ENCODE measurements at regions not wholly inside any gene's neighbourhood (a gene's known extent, or its start where the extent isn't known, plus 50 kb on each side); places are given as distances from the start of the nearest gene placed in this dataset.

DNA sequence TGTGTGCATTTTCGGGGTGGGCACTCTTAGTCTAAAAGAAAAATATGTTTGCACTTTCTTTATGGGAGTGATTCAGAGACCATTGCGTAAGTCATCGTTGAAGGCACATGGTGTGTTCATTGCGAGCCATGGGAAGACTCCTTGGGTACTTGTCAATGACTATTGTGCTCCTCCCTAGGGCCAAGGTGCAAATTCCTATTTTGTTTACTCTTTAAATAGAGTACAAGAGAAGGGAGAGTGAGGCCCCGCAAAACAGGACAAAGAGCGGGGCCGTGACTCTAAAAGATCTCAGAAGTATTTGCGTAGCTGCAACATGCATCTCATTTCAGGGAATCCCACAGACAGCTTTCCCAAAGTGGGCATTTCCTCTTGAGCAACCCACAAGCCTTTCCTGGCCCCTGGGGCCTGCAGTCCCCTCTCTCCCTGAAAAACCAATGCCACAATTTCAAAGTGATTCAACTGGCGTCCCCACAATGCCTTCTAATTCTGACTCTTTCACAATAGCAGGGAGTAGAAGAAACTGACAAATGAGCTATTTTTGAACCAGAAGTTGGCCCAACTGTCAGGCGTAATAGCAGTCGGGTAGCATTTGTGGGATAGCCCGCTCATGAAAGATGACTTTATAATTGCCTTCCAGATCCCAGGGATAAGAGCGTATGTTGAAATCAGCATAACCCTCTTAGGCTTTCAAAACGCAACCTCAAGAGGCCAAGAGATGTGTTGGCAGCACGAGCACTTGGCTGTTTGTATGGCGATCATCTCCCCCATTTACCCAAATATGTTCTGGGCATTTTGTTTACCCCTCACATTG lies 277.9 kb upstream of the BMP2 start:
- TF ChIP-seq POLR2AphosphoS5 (IDR thresholded peaks at IDR 0.05; ENCODE audit: low read depth, low read length) (no peak), SIN3A (IDR thresholded peaks at IDR 0.05; ENCODE audit: borderline replicate concordance, insufficient read depth, low read length) (no peak), TAF1 (IDR thresholded peaks at IDR 0.05; ENCODE audit: borderline replicate concordance, insufficient read depth, low read length) (no peak), FOXP2 (optimal IDR thresholded peaks at IDR 0.05; ENCODE audit: borderline replicate concordance, extremely low read depth, extremely low read length, insufficient read depth) (no peak)
- TF ChIP-seq, protein P1, sequence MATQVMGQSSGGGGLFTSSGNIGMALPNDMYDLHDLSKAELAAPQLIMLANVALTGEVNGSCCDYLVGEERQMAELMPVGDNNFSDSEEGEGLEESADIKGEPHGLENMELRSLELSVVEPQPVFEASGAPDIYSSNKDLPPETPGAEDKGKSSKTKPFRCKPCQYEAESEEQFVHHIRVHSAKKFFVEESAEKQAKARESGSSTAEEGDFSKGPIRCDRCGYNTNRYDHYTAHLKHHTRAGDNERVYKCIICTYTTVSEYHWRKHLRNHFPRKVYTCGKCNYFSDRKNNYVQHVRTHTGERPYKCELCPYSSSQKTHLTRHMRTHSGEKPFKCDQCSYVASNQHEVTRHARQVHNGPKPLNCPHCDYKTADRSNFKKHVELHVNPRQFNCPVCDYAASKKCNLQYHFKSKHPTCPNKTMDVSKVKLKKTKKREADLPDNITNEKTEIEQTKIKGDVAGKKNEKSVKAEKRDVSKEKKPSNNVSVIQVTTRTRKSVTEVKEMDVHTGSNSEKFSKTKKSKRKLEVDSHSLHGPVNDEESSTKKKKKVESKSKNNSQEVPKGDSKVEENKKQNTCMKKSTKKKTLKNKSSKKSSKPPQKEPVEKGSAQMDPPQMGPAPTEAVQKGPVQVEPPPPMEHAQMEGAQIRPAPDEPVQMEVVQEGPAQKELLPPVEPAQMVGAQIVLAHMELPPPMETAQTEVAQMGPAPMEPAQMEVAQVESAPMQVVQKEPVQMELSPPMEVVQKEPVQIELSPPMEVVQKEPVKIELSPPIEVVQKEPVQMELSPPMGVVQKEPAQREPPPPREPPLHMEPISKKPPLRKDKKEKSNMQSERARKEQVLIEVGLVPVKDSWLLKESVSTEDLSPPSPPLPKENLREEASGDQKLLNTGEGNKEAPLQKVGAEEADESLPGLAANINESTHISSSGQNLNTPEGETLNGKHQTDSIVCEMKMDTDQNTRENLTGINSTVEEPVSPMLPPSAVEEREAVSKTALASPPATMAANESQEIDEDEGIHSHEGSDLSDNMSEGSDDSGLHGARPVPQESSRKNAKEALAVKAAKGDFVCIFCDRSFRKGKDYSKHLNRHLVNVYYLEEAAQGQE (IDR thresholded peaks at IDR 0.05; ENCODE audit: insufficient read depth in 1 of 2, low read depth in 2 of 2, low read length in 2 of 2) = no peak

DNA sequence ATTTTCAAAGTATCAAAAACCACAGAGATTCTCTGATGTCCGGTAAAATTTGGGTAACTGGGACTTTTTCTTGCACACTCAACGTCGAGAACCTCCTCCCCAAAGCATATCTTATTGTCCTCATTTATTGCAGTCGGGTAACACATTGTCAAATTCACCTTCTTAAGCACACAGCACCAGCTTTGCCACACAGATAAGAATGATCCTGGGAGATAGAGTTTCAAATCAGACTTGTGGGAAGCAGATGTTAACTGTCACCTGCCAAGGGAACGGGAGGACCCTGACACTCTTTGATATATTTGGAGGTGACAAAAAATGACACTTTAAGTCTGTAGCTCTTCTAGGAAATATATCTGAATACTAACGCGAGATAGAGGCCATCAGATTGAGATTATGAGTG lies 282.1 kb upstream of the BMP2 start:
- no peak for TF ChIP-seq POLR2AphosphoS5 (IDR thresholded peaks at IDR 0.05; ENCODE audit: low read depth, low read length)
- no peak for TF ChIP-seq FOXP2 (optimal IDR thresholded peaks at IDR 0.05; ENCODE audit: borderline replicate concordance, extremely low read depth, extremely low read length, insufficient read depth)
- TF ChIP-seq TAF1 (IDR thresholded peaks at IDR 0.05; ENCODE audit: borderline replicate concordance, insufficient read depth, low read length) = no peak
- TF ChIP-seq SIN3A (IDR thresholded peaks at IDR 0.05; ENCODE audit: borderline replicate concordance, insufficient read depth, low read length) = no peak
- TF ChIP-seq, protein P1 (IDR thresholded peaks at IDR 0.05; ENCODE audit: insufficient read depth in 1 of 2, low read depth in 2 of 2, low read length in 2 of 2) = no peak

DNA sequence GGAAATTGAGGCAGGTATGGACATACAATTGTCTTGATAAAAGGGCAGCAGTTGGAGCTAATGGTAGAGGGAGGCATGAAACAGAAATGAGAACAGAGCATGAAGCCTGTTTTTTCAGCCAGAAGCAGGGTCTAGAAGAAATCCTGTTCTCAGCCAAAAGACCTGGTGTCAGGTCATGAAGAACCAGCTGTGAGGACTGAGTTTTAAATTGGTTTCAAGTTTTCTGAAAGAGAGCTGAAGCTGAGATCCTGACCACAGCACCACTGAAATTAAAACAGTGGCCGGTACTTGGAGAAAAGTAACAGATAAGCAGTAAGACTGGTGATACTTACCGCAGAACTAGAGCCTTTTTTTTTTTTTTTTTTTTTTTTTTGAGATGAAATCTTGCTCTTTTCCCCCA lies 283.8 kb upstream of the BMP2 start:
- TF ChIP-seq, protein P1 (IDR thresholded peaks at IDR 0.05; ENCODE audit: insufficient read depth in 1 of 2, low read depth in 2 of 2, low read length in 2 of 2) = no peak
- TF ChIP-seq TAF1 (IDR thresholded peaks at IDR 0.05; ENCODE audit: borderline replicate concordance, insufficient read depth, low read length) (no peak), FOXP2 (optimal IDR thresholded peaks at IDR 0.05; ENCODE audit: borderline replicate concordance, extremely low read depth, extremely low read length, insufficient read depth) (no peak), SIN3A (IDR thresholded peaks at IDR 0.05; ENCODE audit: borderline replicate concordance, insufficient read depth, low read length) (no peak), POLR2AphosphoS5 (IDR thresholded peaks at IDR 0.05; ENCODE audit: low read depth, low read length) (no peak)

DNA sequence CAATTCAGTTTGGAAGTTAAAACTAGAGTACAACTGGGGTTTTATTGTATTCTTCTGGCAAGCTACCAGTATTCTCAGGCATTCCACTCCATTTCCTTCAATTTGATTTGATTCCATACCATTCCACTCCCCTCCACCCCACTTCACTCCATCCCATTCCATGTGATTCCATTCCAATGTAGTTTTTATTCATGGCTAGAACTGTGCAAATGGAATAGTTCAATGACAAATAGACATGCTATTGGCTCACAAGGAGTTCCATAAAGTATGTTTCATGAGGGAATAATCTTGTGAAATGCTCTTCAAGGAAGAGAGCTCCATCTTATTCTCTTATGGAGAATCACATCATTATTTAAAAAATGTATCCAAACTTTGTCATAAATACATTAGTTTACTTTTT lies 285.0 kb upstream of the BMP2 start:
- no peak for TF ChIP-seq FOXP2 (optimal IDR thresholded peaks at IDR 0.05; ENCODE audit: borderline replicate concordance, extremely low read depth, extremely low read length, insufficient read depth)
- TF ChIP-seq TAF1 (IDR thresholded peaks at IDR 0.05; ENCODE audit: borderline replicate concordance, insufficient read depth, low read length) = no peak
- TF ChIP-seq SIN3A (IDR thresholded peaks at IDR 0.05; ENCODE audit: borderline replicate concordance, insufficient read depth, low read length) = no peak
- TF ChIP-seq, protein P1 (IDR thresholded peaks at IDR 0.05; ENCODE audit: insufficient read depth in 1 of 2, low read depth in 2 of 2, low read length in 2 of 2) = no peak
- TF ChIP-seq POLR2AphosphoS5 (IDR thresholded peaks at IDR 0.05; ENCODE audit: low read depth, low read length) = no peak

All from PFSK-1 (cell line).